GM11168 (cell line): ENCODE measurements at regions not wholly inside any gene's neighbourhood (a gene's known extent, or its start where the extent isn't known, plus 50 kb on each side); places are given as distances from the start of the nearest gene placed in this dataset.

Experiments used
- in situ Hi-C: fragments of 300-500 bp; cut with MboI; formaldehyde crosslinking; loops from one replicate; pipeline ENCODE4 v1.12.0; 2022; ENCODE audit warnings: low sequenced_read_pairs; ENCODE audit not compliant: unreplicated experiment

- in situ Hi-C loops: no loop called here
These were observed 256.0 kb downstream of the ETS1 start for GRCh38 chr11:128331317-128331716.

- in situ Hi-C loops: no loop called here
These were observed 257.2 kb downstream of the ETS1 start for GRCh38 chr11:128330203-128330602.

- in situ Hi-C loops: no loop called here
These were observed 258.3 kb downstream of the ETS1 start for GRCh38 chr11:128328955-128329551.

GRCh38 chr11:128327274-128327673, 260.1 kb downstream of the ETS1 start:
- in situ Hi-C loops: no loop called here

DNA sequence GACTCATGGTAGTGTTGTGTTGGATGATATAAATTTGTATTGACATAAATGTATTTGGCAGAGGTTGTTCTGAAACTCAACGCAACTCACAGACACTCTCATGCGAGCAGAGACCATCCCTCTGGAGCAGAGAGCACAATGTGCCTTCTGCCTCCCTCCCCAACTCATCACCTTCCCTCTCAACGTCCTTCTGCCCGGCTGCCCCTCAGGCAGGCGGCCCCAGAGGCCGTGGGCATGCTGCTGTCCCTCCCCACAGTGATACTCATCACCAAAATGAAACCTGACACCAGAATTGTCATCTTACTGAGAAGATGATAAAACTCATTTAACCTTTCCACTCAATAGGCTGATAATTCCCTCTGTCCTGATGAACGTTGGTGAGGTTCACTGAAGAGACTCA, 260.6 kb downstream of the ETS1 start:
- in situ Hi-C loops: no loop called here

DNA sequence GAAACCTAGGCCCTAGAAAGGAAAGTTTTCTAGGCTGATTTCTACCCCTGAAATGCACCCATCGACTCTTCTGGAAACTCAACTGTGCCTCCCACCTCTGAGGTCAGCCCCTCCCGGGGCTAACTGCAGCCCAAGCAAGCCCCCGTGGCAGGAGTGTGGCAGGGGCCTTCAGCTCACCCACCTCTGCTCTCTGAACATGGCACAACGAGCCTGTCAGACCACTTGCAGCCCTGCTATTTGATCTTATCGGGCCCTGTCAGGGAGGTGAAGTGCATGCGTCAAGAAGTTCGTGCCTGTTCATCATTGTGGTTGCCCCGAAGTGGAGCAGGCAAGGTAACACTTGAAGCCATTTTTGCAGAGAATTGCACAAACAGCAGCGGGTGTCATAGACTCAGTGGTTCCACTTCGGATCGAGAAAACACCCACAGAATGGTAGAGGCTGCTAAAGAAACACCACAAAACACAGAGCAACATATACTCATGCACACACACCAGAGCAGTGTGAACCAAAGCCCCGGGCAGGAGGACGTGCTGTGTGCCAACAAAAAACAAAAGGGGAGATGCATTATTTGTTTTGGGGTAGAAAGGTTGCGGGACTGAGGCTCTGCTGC, 262.7 kb downstream of the ETS1 start:
- in situ Hi-C loops: no loop called here

DNA sequence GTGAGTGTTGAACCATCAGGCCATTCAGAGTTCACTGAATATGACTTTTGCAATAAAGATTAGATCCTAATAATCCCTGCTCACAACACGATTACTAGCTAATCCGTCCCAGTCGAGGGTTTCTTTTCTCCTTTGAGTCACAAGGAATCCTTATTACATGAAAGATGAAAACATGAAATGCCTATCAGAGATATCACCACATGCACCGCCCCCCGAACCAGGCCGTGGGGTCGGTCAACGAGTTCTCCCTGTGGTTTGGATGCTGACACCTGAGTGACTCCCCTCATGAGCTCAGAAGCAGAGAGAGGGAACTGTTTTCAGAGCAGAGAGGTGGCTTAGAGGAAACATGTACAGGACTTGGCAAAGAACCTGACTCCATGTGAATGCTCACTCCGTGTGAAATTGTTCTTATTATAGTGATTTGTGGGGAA, 263.3 kb downstream of the ETS1 start:
- in situ Hi-C loops: no loop called here

- in situ Hi-C loops: no loop called here
These were observed 264.0 kb downstream of the ETS1 start for GRCh38 chr11:128323381-128323780.

DNA sequence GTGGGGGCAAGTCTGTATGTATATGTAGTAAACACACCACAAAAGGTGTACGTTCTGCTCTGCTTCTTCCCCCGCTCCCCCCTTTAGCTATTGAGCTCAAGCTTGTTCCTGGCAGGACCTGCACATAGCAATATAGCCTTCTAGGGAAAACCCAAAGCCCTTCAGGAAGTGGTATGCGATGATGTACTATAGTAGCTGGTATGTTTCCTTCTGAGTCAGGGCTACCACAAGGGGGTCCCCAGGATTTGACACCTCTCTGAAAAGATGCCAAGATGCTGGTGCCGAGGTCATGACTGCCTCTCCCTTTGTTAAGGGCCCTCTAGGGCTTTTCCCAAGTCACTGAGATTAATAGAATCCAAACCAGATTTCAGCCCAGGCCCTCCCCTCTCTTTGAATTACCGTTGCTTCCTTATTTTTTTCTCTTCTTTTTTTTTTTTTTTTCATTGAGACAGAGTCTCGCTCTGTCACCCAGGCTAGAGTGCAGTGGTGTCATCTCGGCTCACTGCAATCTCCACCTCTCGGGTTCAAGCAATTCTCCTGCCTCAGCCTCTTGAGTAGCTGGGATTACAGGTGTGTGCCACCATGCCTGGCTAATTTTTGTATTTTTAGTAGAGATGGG, 268.4 kb downstream of the ETS1 start:
- in situ Hi-C loops: no loop called here

DNA sequence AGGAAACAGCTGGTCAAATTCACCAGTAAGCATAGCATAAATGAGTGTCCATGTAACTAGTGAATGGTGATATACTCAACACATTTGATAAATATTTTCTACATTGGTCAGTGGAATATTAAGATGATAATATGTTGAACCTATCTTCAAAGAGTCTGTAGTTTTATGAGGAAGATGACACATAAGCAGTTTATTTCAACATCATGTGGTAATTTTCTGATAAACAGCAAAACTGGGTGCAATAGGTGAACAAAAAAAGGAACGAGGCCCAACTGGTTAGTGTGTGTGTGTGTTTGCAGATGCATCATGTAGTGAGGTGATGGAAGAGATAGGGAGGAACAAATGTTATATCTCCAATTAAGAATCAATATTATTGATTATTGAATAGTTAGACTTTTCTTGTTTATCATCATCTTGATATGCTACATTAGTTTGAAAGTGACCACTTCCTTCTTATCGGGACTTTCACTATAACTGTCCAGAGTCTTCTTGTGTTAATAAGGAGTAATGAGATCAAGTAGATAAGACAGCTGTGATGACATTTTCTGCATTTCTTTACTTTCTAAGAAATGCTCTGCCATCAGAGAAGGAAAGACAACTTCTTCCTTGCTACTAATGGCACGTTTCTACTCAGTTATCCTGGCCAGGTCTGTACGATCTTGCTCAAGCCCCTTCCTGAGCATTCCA, 270.7 kb downstream of the ETS1 start:
- in situ Hi-C loops: no loop called here

- in situ Hi-C loops: no loop called here
These were observed 271.4 kb downstream of the ETS1 start for GRCh38 chr11:128315933-128316332.

DNA sequence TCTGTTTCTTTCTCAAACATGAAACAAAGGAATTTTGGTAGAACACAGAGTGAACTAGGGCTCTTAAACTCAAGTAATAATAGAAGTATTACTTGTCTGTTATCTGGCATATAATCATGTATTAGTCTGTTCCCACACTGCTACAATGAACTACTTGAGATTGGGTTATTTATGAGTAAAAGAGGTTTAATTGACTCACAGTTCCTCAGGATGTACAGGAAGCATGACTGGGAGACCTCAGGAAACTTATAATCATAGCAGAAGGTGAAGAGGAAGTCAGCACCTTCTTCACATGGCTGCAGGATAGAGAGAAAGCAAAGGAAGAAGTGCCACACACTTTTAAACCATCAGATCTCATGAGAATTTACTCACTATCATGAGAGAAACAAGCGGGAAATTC, 273.4 kb downstream of the ETS1 start:
- in situ Hi-C loops: no loop called here

DNA sequence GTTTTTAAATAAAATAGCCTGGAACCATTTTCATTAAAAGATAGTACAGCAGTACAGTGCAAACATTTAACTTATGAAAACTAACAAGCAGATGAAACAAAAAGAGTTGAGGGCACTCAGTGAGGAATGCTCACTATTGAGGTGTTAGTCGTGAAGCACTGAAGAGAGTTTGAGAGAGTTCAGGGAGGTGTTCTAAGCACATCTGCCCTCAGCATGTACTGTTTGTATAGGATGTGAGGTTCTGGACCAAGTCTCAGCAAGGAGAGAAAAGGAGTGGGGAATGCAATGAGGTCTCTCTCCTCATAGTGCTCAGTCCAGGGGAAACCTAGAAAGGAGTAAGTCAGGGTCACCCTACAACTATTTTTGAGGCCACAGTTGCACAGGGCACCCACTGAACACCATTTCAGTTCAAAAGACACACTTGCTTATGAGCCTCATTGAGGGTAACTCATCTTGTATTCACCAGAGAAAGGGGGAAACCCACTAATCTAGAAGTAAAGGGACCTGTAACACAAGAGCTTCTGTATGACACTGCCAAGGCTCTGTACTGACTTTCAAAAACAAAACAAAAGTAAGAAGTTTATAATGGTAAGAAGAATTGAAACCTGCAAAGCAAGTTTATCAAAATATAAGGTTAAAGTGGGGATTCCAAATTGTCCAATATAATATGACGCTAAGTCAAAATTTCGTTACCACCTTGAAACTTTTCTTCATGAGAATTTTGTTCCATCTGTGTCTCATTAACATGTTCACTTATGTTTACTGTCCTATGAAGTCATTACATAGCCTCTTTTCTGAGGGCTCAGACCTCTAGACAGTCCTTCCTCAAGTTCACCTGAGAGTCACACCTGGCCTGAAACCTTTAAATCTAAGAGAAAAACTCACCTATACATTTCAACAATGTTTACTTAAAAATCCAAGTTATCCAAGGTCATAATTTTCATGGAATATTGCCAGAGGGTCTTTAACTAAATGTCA, 275.3 kb downstream of the ETS1 start:
- in situ Hi-C loops: no loop called here

- in situ Hi-C loops: no loop called here
These were observed 276.5 kb downstream of the ETS1 start for GRCh38 chr11:128310676-128311445.

- in situ Hi-C loops: no loop called here
These were observed 277.4 kb downstream of the ETS1 start for GRCh38 chr11:128310005-128310404.

DNA sequence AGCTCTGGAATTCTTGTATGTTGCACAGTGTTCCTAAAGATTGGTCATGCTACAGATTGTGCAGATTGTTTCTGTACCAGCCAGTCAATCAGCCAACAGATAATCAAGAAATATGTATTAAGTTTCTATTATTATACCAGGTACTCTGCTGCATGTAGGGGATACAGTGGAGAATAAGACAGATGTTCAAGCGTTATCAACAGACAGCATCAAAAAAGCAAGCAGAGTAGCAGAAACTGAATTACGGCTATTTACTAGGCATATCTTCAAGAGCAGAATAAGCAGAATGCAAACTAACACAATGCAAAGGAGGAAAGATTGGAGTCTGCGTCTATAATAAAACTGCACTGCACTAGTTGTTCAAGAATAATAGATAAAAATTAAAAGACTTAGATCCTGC, 278.6 kb downstream of the ETS1 start:
- in situ Hi-C loops: no loop called here

DNA sequence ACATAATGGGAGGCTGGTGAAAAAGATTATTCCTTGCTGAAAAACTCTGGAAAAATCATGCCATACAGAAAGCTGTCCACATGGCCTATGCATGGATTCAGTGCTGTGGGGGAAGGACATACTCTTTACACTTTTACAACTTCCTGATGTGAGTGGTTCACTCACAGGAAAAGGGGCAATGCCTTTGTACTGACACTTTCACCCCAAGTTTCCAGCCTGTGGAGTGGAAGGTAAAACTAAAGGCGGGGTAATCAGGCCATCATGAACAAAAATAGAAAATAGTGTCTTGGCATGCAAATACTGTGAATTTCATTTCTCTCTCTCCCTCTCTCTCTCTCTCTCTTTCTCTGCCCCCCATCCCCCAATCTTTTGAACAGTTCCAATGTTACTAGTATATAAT, 281.8 kb downstream of the ETS1 start:
- in situ Hi-C loops: no loop called here

GRCh38 chr11:128304666-128305485, 282.5 kb downstream of the ETS1 start:
- in situ Hi-C loops: no loop called here

GRCh38 chr11:128304116-128304515, 283.2 kb downstream of the ETS1 start:
- in situ Hi-C loops: no loop called here
